GM12878 (cell line): ENCODE measurements at regions not wholly inside any gene's neighbourhood (a gene's known extent, or its start where the extent isn't known, plus 50 kb on each side); places are given as distances from the start of the nearest gene placed in this dataset.
A peak's percentile ranks its signal among the peaks of the same experiment; 100 is the strongest.

Experiments used
- ATAC-seq: fragments of 200-7000 bp; cut with Tn5 transposase; 3 replicates; pipeline ENCODE4 v1.9.1; 2020; ENCODE audit warnings: mild to moderate bottlenecking, moderate library complexity
- BruUV-seq: library from RNA; stranded (reverse); fragments of 400-500 nt; replicated peaks from 2 replicates; lab custom pipeline; 2021; lab: Mats Ljungman, UMichigan
- CTCF ChIA-PET: fragments of 300-600 bp; sonication (Branson Sonifier 250); formaldehyde crosslinking; extraction: SDS; loops from one replicate; lab custom pipeline; 2021; ENCODE audit warnings: inconsistent platforms; lab: Yijun Ruan, JAX
- POLR2A ChIA-PET: fragments of 350-600 bp; formaldehyde crosslinking; extraction: SDS; loops from one replicate; lab custom pipeline; 2021; ENCODE audit warnings: inconsistent platforms; lab: Charles Lee
- RAD21 ChIA-PET: fragments of 300-600 bp; sonication (Branson Sonifier 250); formaldehyde crosslinking; loops from one replicate; lab custom pipeline; 2023; ENCODE audit warnings: antibody characterized with exemption; ENCODE audit not compliant: unreplicated experiment; lab: Charles Lee
- SMC1A ChIA-PET: fragments of 300-600 bp; sonication (Branson Sonifier 250); formaldehyde crosslinking; loops from one replicate; lab custom pipeline; 2023; ENCODE audit not compliant: unreplicated experiment, uncharacterized antibody; lab: Charles Lee
- DNase-seq: peaks from one replicate; pipeline ENCODE4 v3.0.0-alpha.2; 2011; ENCODE audit warnings: low read depth, low spot score
- FAIRE-seq: peaks from 3 replicates; lab custom pipeline; 2011; peaks lifted over from hg19 to GRCh38; lab: Jason Lieb, UNC
- H2AFZ ChIP-seq: 2 replicates; pipeline ENCODE4 v1.6.0; 2011; ENCODE audit warnings: low read depth, low read length, control low read depth; ENCODE audit not compliant: control insufficient read depth
- H3K27ac ChIP-seq: 2 replicates; pipeline ENCODE4 v1.5.1; 2011; ENCODE audit warnings: control low read depth; ENCODE audit not compliant: control insufficient read depth, insufficient read depth
- H3K27me3 ChIP-seq, 2 experiments: replicated peaks in 1 of 2; 2 replicates each; pipeline versions ENCODE4 v1.6.0 to v1.6.1; 2011; ENCODE audit warnings: low read length in 1 of 2; ENCODE audit not compliant: control insufficient read depth in 2 of 2, insufficient read depth in 2 of 2
- H3K36me3 ChIP-seq, 2 experiments: 2 replicates each; pipeline ENCODE4 v1.5.1; 2011; ENCODE audit warnings: low read length in 1 of 2; ENCODE audit not compliant: control insufficient read depth in 2 of 2, insufficient read depth in 2 of 2
- H3K4me1 ChIP-seq: 2 replicates; pipeline ENCODE4 v1.6.1; 2011; ENCODE audit warnings: mild to moderate bottlenecking, low read length, moderate library complexity, mixed read lengths; ENCODE audit not compliant: control insufficient read depth, insufficient read depth
- H3K4me2 ChIP-seq: 2 replicates; pipeline ENCODE4 v1.6.0; 2011; ENCODE audit warnings: control low read depth; ENCODE audit not compliant: control insufficient read depth, insufficient read depth
- H3K4me3 ChIP-seq: fragments of 200-600 bp; sonication (generic); 2 replicates; pipeline ENCODE4 v1.5.1; 2016
- H3K79me2 ChIP-seq: 2 replicates; pipeline ENCODE4 v1.6.0; 2011; ENCODE audit warnings: low read length; ENCODE audit not compliant: control insufficient read depth, insufficient read depth
- H3K9ac ChIP-seq: 2 replicates; pipeline ENCODE4 v1.8.0; 2011; ENCODE audit warnings: low read length, control low read depth, mixed read lengths; ENCODE audit not compliant: control insufficient read depth, insufficient read depth
- H3K9me3 ChIP-seq: replicated peaks from 3 replicates; pipeline ENCODE4 v1.5.1; 2011; ENCODE audit warnings: mild to moderate bottlenecking, low read length; ENCODE audit not compliant: control insufficient read depth, insufficient read depth
- H4K20me1 ChIP-seq: 2 replicates; pipeline ENCODE4 v1.6.0; 2011; ENCODE audit not compliant: control insufficient read depth, insufficient read depth
- ATF7 ChIP-seq: fragments of 450-650 bp; IDR thresholded peaks from 2 replicates; pipeline ENCODE4 v1.6.1; 2016; ENCODE audit warnings: low read depth, mild to moderate bottlenecking
- KAT2A ChIP-seq: conservative IDR thresholded peaks from 2 replicates; pipeline ENCODE4 v1.6.1; 2011; ENCODE audit warnings: low read depth, low read length; ENCODE audit not compliant: control insufficient read depth
- MXI1 ChIP-seq: fragments of 150-350 bp; IDR thresholded peaks from 2 replicates; pipeline ENCODE4 v1.6.1; 2011; ENCODE audit warnings: low read depth, mild to moderate bottlenecking, inconsistent platforms, low read length, improper control_type of control experiment
- NFYA ChIP-seq: IDR thresholded peaks from 2 replicates; pipeline ENCODE4 v1.6.1; 2011; ENCODE audit warnings: low read depth, mild to moderate bottlenecking, low read length, improper control_type of control experiment, borderline replicate concordance
- NFYB ChIP-seq: IDR thresholded peaks from 2 replicates; pipeline ENCODE4 v1.6.1; 2011; ENCODE audit warnings: low read depth, mild to moderate bottlenecking, low read length, improper control_type of control experiment, moderate library complexity; ENCODE audit not compliant: insufficient read depth
- POLR2A ChIP-seq: IDR thresholded peaks from 2 replicates; pipeline ENCODE4 v1.6.1; 2011; ENCODE audit warnings: low read depth, mild to moderate bottlenecking, low read length
- SMC3 ChIP-seq: IDR thresholded peaks from 2 replicates; pipeline ENCODE4 v1.6.1; 2011; ENCODE audit warnings: low read length, improper control_type of control experiment, borderline replicate concordance
- YBX1 ChIP-seq: fragments of 450-650 bp; IDR thresholded peaks from 2 replicates; pipeline ENCODE4 v1.6.1; 2016; ENCODE audit warnings: antibody characterized with exemption
- ZNF384 ChIP-seq: IDR thresholded peaks from 2 replicates; pipeline ENCODE4 v1.6.1; 2012; ENCODE audit warnings: low read depth, mild to moderate bottlenecking, low read length, improper control_type of control experiment, borderline replicate concordance
- WGBS: methylation state at CpG from one replicate; pipeline ENCODE4 v1.1.6; 2016; ENCODE audit warnings: low lambda C conversion rate; ENCODE audit not compliant: insufficient replicate concordance, insufficient coverage; ENCODE audit errors: missing lambda C conversion rate; 5-methylcytosine and 5-hydroxymethylcytosine counted together
- in situ Hi-C: fragments of 300-500 bp; cut with MboI; formaldehyde crosslinking; loops from 9 replicates; pipeline ENCODE4 v1.14.3; 2018; ENCODE audit warnings: mixed read lengths
- intact Hi-C: fragments of 100-400 bp; cut with micrococcal nuclease; formaldehyde crosslinking; loops from one replicate; pipeline ENCODE4 v1.14.2; 2022; ENCODE audit not compliant: unreplicated experiment
- TF ChIP-seq, protein P1 (sequence below): fragments of 450-650 bp; IDR thresholded peaks from 2 replicates; pipeline ENCODE4 v1.6.1; 2017; ENCODE audit warnings: mild to moderate bottlenecking
- TF ChIP-seq, protein P2 (sequence below): fragments of 150-350 bp; IDR thresholded peaks from 2 replicates; pipeline ENCODE4 v1.6.1; 2014; ENCODE audit warnings: mild to moderate bottlenecking, low read depth, low read length
- TF ChIP-seq, protein P3 (sequence below): fragments of 450-650 bp; IDR thresholded peaks from 2 replicates; pipeline ENCODE4 v1.6.1; 2016; ENCODE audit warnings: mild to moderate bottlenecking
- TF ChIP-seq, protein P4 (sequence below): fragments of 450-650 bp; formaldehyde crosslinking; IDR thresholded peaks from 2 replicates; pipeline ENCODE4 v1.5.0; 2022; ENCODE audit warnings: mild to moderate bottlenecking, missing genetic modification characterization
- TF ChIP-seq, protein P5 (sequence below): IDR thresholded peaks from 2 replicates; pipeline ENCODE4 v1.6.1; 2011; ENCODE audit warnings: low read depth, mild to moderate bottlenecking, low read length, moderate library complexity, borderline replicate concordance; ENCODE audit errors: extremely low read depth
- TF ChIP-seq, protein P6 (sequence below): IDR thresholded peaks from 2 replicates; pipeline ENCODE4 v1.6.1; 2012; ENCODE audit warnings: low read depth, low read length, improper control_type of control experiment

DNA sequence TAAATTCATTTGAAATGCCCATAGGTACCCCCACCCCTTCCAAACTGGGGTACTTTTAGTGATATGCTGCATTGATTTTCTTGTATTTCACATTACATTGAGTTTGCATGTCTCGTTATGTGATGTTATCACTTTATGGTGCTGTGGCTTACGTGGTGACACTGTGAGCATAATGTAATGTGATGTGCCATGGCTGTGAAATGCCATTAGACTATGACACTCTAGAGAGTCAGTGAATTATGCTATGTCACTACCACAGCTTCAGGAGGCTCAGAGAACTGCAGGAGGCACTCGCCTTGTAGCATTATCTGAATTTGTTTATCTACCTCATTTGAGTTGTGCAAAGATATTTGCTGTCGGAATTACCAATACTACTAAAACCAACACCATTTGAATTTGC is 590.1 kb upstream of the SLC10A2 start:
- no peaks in the 10 kb centered on the region for H3K27me3 ChIP-seq
- H3K4me3 ChIP-seq, result no peak overlapping the region
- H3K79me2 ChIP-seq, result no peaks in the 10 kb centered on the region
- no peak overlapping the region for H3K9ac ChIP-seq
- no peaks in the 10 kb centered on the region for H3K9me3 ChIP-seq
- DNase-seq (no peak), FAIRE-seq (peak; percentile 13), ATAC-seq (peak; percentile 57)
- in situ Hi-C loops (no loop called here), intact Hi-C loops (no loop called here)
- no peak overlapping the region for H2AFZ ChIP-seq
- TF ChIP-seq, protein P1, sequence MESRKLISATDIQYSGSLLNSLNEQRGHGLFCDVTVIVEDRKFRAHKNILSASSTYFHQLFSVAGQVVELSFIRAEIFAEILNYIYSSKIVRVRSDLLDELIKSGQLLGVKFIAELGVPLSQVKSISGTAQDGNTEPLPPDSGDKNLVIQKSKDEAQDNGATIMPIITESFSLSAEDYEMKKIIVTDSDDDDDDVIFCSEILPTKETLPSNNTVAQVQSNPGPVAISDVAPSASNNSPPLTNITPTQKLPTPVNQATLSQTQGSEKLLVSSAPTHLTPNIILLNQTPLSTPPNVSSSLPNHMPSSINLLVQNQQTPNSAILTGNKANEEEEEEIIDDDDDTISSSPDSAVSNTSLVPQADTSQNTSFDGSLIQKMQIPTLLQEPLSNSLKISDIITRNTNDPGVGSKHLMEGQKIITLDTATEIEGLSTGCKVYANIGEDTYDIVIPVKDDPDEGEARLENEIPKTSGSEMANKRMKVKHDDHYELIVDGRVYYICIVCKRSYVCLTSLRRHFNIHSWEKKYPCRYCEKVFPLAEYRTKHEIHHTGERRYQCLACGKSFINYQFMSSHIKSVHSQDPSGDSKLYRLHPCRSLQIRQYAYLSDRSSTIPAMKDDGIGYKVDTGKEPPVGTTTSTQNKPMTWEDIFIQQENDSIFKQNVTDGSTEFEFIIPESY, result no peak
- TF ChIP-seq SMC3 (no peak), ZNF384 (no peak), ATF7 (no peak), MXI1 (no peak), POLR2A (no peak), KAT2A (no peak), NFYB (no peak), YBX1 (no peak), NFYA (no peak)
- TF ChIP-seq, protein P2, sequence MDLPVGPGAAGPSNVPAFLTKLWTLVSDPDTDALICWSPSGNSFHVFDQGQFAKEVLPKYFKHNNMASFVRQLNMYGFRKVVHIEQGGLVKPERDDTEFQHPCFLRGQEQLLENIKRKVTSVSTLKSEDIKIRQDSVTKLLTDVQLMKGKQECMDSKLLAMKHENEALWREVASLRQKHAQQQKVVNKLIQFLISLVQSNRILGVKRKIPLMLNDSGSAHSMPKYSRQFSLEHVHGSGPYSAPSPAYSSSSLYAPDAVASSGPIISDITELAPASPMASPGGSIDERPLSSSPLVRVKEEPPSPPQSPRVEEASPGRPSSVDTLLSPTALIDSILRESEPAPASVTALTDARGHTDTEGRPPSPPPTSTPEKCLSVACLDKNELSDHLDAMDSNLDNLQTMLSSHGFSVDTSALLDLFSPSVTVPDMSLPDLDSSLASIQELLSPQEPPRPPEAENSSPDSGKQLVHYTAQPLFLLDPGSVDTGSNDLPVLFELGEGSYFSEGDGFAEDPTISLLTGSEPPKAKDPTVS, result no peak
- TF ChIP-seq, protein P3, sequence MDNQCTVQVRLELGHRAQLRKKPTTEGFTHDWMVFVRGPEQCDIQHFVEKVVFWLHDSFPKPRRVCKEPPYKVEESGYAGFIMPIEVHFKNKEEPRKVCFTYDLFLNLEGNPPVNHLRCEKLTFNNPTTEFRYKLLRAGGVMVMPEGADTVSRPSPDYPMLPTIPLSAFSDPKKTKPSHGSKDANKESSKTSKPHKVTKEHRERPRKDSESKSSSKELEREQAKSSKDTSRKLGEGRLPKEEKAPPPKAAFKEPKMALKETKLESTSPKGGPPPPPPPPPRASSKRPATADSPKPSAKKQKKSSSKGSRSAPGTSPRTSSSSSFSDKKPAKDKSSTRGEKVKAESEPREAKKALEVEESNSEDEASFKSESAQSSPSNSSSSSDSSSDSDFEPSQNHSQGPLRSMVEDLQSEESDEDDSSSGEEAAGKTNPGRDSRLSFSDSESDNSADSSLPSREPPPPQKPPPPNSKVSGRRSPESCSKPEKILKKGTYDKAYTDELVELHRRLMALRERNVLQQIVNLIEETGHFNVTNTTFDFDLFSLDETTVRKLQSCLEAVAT, result no peak
- TF ChIP-seq, protein P4, sequence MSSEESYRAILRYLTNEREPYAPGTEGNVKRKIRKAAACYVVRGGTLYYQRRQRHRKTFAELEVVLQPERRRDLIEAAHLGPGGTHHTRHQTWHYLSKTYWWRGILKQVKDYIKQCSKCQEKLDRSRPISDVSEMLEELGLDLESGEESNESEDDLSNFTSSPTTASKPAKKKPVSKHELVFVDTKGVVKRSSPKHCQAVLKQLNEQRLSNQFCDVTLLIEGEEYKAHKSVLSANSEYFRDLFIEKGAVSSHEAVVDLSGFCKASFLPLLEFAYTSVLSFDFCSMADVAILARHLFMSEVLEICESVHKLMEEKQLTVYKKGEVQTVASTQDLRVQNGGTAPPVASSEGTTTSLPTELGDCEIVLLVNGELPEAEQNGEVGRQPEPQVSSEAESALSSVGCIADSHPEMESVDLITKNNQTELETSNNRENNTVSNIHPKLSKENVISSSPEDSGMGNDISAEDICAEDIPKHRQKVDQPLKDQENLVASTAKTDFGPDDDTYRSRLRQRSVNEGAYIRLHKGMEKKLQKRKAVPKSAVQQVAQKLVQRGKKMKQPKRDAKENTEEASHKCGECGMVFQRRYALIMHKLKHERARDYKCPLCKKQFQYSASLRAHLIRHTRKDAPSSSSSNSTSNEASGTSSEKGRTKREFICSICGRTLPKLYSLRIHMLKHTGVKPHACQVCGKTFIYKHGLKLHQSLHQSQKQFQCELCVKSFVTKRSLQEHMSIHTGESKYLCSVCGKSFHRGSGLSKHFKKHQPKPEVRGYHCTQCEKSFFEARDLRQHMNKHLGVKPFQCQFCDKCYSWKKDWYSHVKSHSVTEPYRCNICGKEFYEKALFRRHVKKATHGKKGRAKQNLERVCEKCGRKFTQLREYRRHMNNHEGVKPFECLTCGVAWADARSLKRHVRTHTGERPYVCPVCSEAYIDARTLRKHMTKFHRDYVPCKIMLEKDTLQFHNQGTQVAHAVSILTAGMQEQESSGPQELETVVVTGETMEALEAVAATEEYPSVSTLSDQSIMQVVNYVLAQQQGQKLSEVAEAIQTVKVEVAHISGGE, result no peak
- TF ChIP-seq, protein P5, sequence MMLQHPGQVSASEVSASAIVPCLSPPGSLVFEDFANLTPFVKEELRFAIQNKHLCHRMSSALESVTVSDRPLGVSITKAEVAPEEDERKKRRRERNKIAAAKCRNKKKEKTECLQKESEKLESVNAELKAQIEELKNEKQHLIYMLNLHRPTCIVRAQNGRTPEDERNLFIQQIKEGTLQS, result no peak
- TF ChIP-seq, protein P6, sequence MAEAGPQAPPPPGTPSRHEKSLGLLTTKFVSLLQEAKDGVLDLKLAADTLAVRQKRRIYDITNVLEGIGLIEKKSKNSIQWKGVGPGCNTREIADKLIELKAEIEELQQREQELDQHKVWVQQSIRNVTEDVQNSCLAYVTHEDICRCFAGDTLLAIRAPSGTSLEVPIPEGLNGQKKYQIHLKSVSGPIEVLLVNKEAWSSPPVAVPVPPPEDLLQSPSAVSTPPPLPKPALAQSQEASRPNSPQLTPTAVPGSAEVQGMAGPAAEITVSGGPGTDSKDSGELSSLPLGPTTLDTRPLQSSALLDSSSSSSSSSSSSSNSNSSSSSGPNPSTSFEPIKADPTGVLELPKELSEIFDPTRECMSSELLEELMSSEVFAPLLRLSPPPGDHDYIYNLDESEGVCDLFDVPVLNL, result no peak
- SMC1A ChIA-PET, result no interaction called here
- H3K4me1 ChIP-seq, result no peaks in the 10 kb centered on the region
- no peak overlapping the region for H3K27ac ChIP-seq
- no peaks in the 10 kb centered on the region for H4K20me1 ChIP-seq
- BruUV-seq, result no TSS peak
- CTCF ChIA-PET, result no interaction called here
- 8% methylated on average over 4 of the region's 4 CpGs for WGBS
- RAD21 ChIA-PET, result no interaction called here
- POLR2A ChIA-PET, result no interaction called here
- no peak overlapping the region for H3K4me2 ChIP-seq
- H3K36me3 ChIP-seq, result no peaks in the 10 kb centered on the region
